LNCaP clone FGC (cell line): ENCODE measurements at regions not wholly inside any gene's neighbourhood (a gene's known extent, or its start where the extent isn't known, plus 50 kb on each side); places are given as distances from the start of the nearest gene placed in this dataset.

Source experiments
- DNase-seq: peaks from one replicate; pipeline ENCODE4 v3.0.0-alpha.2; 2011; ENCODE audit warnings: low read depth
- H3K4me3 ChIP-seq: 2 replicates; pipeline ENCODE4 v1.5.1; 2011; ENCODE audit warnings: mild to moderate bottlenecking, low read depth, low read length, control low read depth
- TF ChIP-seq, protein P1 (sequence below): IDR thresholded peaks from 2 replicates; pipeline ENCODE4 v1.5.1; 2012; ENCODE audit warnings: mild to moderate bottlenecking; ENCODE audit not compliant: control insufficient read depth, insufficient read depth; ENCODE audit errors: extremely low read depth

DNA sequence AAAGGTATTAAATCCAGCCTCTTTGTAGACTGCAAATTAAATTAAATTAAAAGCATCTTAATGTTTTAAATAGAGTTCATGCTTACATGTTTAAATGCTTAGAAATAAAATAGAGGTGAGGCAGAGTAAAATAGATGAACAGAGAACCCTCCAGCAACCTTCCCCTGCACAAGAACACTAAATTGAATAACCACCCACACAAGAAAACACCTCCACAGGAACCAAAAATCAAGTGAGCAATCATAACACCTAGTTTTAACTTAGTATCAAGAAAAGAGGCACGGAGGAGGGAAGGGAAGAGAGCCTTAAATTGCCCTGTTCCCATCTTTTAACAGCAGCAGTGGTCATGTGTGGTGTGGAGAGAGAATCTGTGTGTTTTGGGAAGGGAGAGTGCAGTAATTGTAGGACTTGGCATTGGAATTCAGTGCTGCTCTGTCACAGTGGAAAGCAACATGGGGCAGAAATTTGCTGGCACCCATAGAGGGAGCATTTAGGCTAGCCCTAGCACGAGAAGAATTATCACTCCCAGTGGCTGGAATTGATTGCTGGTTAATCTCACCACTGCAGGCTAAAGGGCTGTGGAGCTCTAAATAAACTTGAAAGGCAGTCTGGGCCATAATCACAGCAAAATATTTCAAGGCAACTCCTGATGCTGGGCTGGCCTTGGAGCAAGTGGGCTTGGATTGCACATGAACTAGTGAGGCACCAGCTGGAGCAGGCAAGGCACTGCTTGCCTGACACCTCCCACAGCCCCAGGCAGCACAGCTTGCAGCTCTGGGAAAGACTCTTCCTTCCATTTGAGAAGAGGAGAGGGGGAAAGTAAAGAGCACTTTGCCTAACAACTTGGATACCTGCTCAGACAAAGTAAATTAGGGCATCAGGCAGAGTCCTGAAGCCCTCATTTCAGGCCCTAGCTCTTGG is 1478.8 kb downstream of the NCAM2 start:
- DNase-seq = no peak
- TF ChIP-seq, protein P1, sequence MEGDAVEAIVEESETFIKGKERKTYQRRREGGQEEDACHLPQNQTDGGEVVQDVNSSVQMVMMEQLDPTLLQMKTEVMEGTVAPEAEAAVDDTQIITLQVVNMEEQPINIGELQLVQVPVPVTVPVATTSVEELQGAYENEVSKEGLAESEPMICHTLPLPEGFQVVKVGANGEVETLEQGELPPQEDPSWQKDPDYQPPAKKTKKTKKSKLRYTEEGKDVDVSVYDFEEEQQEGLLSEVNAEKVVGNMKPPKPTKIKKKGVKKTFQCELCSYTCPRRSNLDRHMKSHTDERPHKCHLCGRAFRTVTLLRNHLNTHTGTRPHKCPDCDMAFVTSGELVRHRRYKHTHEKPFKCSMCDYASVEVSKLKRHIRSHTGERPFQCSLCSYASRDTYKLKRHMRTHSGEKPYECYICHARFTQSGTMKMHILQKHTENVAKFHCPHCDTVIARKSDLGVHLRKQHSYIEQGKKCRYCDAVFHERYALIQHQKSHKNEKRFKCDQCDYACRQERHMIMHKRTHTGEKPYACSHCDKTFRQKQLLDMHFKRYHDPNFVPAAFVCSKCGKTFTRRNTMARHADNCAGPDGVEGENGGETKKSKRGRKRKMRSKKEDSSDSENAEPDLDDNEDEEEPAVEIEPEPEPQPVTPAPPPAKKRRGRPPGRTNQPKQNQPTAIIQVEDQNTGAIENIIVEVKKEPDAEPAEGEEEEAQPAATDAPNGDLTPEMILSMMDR = no peak
- H3K4me3 ChIP-seq = no peak overlapping the region

- TF ChIP-seq, protein P1 = no peak
- H3K4me3 ChIP-seq = no peak overlapping the region
- DNase-seq = no peak
Observed at GRCh38 chr21:22490049-22490448, 1491.8 kb downstream of the NCAM2 start.

- TF ChIP-seq, protein P1 = no peak
- no peak overlapping the region for H3K4me3 ChIP-seq
- no peak for DNase-seq
Observed at GRCh38 chr21:22516230-22516629, 1518.0 kb downstream of the NCAM2 start.

DNA sequence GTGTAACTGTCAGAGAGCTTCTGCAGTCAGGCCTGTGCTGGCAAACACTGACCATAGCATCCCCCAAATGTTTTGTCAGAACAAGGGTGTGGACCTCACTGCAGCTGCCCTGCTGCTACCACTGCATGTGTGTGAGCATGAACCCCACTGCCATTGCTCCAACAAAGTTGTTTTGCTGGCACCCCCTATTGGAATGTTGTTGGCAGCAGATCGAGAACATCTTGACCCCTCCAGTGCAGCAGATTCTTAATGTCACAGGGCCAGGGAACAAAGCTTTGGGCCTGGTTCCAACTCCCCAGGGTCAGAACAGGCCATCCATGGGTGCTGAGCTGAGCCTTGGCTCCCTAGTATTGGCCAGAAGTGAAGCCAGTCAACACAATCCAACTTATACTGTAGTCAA is 1537.4 kb downstream of the NCAM2 start:
- H3K4me3 ChIP-seq = no peak overlapping the region
- DNase-seq = no peak
- TF ChIP-seq, protein P1 = no peak

GRCh38 chr21:22536509-22536908 is 1538.3 kb downstream of the NCAM2 start:
- TF ChIP-seq, protein P1 = no peak
- DNase-seq = no peak

GRCh38 chr21:22544747-22545146 is 1546.5 kb downstream of the NCAM2 start:
- H3K4me3 ChIP-seq = no peak overlapping the region
- TF ChIP-seq, protein P1 = no peak
- no peak for DNase-seq

More at GRCh38 chr21:22536509-22536908, 1538.3 kb downstream of the NCAM2 start:
- H3K4me3 ChIP-seq = no peak overlapping the region
